Lung (tissue), 11 donors: ENCODE measurements at regions not wholly inside any gene's neighbourhood (a gene's known extent, or its start where the extent isn't known, plus 50 kb on each side); places are given as distances from the start of the nearest gene placed in this dataset.
"Not testable (repeated sequence)": the region's sequence is repeated elsewhere in the genome, so short reads cannot be mapped to it uniquely, and the experiment has no call there.

Experiments used
- ATAC-seq: fragments of 200-7000 bp; cut with Tn5 transposase; one replicate; pipeline ENCODE4 v1.9.1; 2020; ENCODE audit warnings: moderate number of reproducible peaks; ENCODE audit not compliant: insufficient read depth, low FRiP score
- DNase-seq, 3 donors: peaks; one replicate each; pipeline ENCODE4 v3.0.0-alpha.2; 2013 to 2017
- H3K27ac ChIP-seq, 2 donors: one replicate each; pipeline ENCODE4 v1.5.1; 2013; ENCODE audit warnings: mild to moderate bottlenecking in 2 of 2, moderate library complexity in 2 of 2, control low read depth in 1 of 2, inconsistent platforms in 1 of 2, low read depth in 1 of 2, low read length in 1 of 2
- H3K27me3 ChIP-seq, 3 donors: one replicate each; pipeline ENCODE4 v1.5.1; 2013; ENCODE audit warnings: low read length in 2 of 3; ENCODE audit not compliant: control insufficient read depth in 3 of 3, insufficient read depth in 3 of 3
- H3K36me3 ChIP-seq, 4 donors: one replicate each; pipeline ENCODE4 v1.5.1; 2013; ENCODE audit warnings: low read length in 4 of 4, mild to moderate bottlenecking in 1 of 4, moderate library complexity in 1 of 4; ENCODE audit not compliant: control insufficient read depth in 4 of 4, insufficient read depth in 4 of 4
- H3K4me1 ChIP-seq, 5 donors: one replicate each; pipeline ENCODE4 v1.5.1; 2013; ENCODE audit warnings: low read length in 5 of 5, mild to moderate bottlenecking in 2 of 5, moderate library complexity in 1 of 5; ENCODE audit not compliant: control insufficient read depth in 5 of 5, insufficient read depth in 5 of 5
- H3K4me3 ChIP-seq: one replicate; pipeline ENCODE4 v1.5.1; 2013; ENCODE audit warnings: mild to moderate bottlenecking, control low read depth, moderate library complexity
- H3K9ac ChIP-seq, 2 donors: one replicate each; pipeline ENCODE4 v1.5.1; 2013; ENCODE audit warnings: low read length in 2 of 2, control low read depth in 1 of 2; ENCODE audit not compliant: insufficient read depth in 1 of 2
- H3K9me3 ChIP-seq, 4 donors: one replicate each; pipeline ENCODE4 v1.5.1; 2013; ENCODE audit warnings: low read length in 3 of 4, mild to moderate bottlenecking in 1 of 4, moderate library complexity in 1 of 4; ENCODE audit not compliant: control insufficient read depth in 4 of 4, insufficient read depth in 3 of 4
- WGBS, 2 donors: extraction: QIAGEN DNeasy Blood & Tissue Kit; methylation state at CpG; one replicate each; pipeline ENCODE4 v1.1.7; 2013; 5-methylcytosine and 5-hydroxymethylcytosine counted together
- TF ChIP-seq, protein P1 (sequence below): IDR thresholded peaks from 2 replicates; pipeline ENCODE4 v1.5.1; 2012; ENCODE audit warnings: mild to moderate bottlenecking; ENCODE audit errors: control extremely low read depth, extremely low read depth
- donor health status: control.
- donor health status: control.
- donor health status: Bipolar disorder and iron deficiency.
- donor health status: healthy.
- donor health status: DM: yes; HTN: yes; CAD: no.

DNA sequence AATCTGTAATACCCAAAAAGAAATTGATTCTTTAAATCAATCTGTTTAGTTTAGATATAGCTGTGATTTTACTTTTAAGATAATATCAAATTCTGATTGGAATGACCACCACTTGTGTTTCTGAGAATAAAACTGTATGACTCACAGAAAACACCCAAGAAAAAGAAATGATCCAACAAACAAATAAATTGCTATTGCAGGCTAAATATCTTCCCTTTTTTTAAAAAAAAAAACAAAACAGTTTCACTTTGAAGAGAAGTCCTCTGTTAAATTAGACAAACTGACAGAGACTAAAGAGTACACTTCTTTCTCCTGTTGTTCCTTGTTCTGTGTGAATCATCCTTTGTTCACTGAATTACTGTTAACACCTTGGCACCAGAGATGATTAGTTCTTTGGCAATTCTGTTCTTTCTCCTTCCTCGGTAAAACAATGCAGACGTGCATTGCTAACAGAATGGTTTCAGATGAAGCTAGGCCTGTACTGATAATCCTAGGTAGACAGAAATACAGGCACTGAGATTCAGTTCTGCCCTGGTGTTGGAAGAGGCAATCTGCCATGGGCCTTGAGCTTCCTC lies 895.2 kb upstream of the CITED2 start:
- 86 to 97% methylated on average over 2 of the region's 2 CpGs for WGBS, 2 donors
- no peak for DNase-seq
- Histone ChIP-seq H3K27me3 (no peaks in the 10 kb centered on the region), H3K4me1 (peaks cover 0 to 5% (median 0%) of the 10 kb centered on the region in 5 donors), H3K27ac (no peak overlapping the region), H3K9ac (no peak overlapping the region), H3K4me3 (no peak overlapping the region), H3K36me3 (no peaks in the 10 kb centered on the region), H3K9me3 (no peaks in the 10 kb centered on the region)
- ATAC-seq: no peak
- TF ChIP-seq, protein P1, sequence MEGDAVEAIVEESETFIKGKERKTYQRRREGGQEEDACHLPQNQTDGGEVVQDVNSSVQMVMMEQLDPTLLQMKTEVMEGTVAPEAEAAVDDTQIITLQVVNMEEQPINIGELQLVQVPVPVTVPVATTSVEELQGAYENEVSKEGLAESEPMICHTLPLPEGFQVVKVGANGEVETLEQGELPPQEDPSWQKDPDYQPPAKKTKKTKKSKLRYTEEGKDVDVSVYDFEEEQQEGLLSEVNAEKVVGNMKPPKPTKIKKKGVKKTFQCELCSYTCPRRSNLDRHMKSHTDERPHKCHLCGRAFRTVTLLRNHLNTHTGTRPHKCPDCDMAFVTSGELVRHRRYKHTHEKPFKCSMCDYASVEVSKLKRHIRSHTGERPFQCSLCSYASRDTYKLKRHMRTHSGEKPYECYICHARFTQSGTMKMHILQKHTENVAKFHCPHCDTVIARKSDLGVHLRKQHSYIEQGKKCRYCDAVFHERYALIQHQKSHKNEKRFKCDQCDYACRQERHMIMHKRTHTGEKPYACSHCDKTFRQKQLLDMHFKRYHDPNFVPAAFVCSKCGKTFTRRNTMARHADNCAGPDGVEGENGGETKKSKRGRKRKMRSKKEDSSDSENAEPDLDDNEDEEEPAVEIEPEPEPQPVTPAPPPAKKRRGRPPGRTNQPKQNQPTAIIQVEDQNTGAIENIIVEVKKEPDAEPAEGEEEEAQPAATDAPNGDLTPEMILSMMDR: no peak

DNA sequence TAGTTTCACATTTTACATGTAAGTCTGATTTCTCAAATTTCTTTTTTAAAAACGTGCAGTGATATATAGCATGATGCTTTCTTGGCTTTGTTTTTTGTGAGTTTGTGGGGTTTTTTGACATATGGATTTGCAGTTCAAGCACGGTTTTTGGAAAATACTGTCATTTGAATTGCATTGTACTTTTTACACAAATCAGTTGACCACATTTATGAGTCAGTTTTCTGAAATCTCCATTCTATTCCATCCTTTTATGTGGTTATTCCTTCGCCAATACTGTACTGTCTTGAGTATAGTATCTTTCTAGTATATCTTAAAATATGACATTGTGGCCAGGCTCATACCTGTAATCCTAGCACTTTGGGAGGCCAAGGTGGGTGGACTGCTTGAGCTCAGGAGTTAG lies 890.0 kb upstream of the CITED2 start:
- H3K9ac ChIP-seq: no peak overlapping the region
- no peaks in the 10 kb centered on the region for H3K9me3 ChIP-seq
- no peaks in the 10 kb centered on the region for H3K4me1 ChIP-seq
- H3K36me3 ChIP-seq: no peaks in the 10 kb centered on the region
- no peak for DNase-seq
- no peak for ATAC-seq
- WGBS, 2 donors: 89 to 94% methylated on average over 3 of the region's 3 CpGs
- H3K27me3 ChIP-seq: no peaks in the 10 kb centered on the region
- TF ChIP-seq, protein P1: no peak
- no peak overlapping the region for H3K27ac ChIP-seq
- H3K4me3 ChIP-seq: no peak overlapping the region

DNA sequence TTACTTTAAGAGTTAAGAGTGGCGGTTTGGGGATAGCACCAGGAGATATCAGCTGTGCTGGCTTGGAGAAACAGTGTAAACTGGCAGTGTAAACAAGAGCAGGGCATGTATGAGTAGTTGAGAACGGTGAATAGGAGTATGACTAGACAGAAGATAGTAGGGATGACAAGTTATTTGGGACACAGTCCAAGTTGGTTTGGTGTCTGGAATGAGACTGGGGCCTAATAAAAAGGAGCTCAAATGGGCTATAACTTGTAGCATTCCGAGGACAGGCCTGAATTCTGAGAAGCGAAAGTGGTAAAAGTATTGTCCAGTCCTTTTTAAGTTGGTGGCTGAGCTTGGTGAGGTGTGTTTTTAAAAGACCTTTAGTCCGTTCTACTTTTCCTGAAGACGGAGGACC lies 883.9 kb upstream of the CITED2 start:
- not testable (repeated sequence) for H3K9me3 ChIP-seq, H3K36me3 ChIP-seq, H3K27ac ChIP-seq, H3K27me3 ChIP-seq, H3K9ac ChIP-seq, H3K4me3 ChIP-seq, H3K4me1 ChIP-seq, DNase-seq, ATAC-seq
- 80 to 83% methylated on average over 4 of the region's 6 CpGs for WGBS, 2 donors

DNA sequence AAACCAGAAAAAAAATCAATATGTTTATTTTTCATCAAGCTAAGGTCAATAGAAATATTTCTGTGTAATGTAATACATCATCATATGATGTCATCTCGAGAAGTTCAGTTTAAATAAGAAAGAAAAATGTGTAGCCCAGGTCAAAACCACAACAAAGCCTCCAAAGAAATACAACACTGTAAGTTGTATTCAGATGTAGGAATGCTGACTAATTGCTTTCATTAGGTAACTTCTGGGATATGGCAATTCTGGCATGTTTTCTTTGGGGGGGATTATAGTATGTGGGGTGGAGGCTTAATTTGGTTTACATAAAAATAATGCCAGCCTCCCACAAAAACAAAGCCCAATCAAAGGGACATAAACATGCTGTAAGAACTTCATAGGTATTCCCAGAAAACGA lies 881.8 kb upstream of the CITED2 start:
- ATAC-seq: no peak
- no peak overlapping the region for H3K9ac ChIP-seq
- no peak for DNase-seq
- no peaks in the 10 kb centered on the region for H3K27me3 ChIP-seq
- WGBS, 2 donors: 84 to 90% methylated on average over 2 of the region's 2 CpGs
- no peaks in the 10 kb centered on the region for H3K4me1 ChIP-seq
- TF ChIP-seq, protein P1: no peak
- H3K27ac ChIP-seq: no peak overlapping the region
- no peaks in the 10 kb centered on the region for H3K9me3 ChIP-seq
- no peak overlapping the region for H3K4me3 ChIP-seq
- H3K36me3 ChIP-seq: no peaks in the 10 kb centered on the region
